HG02798 (cell line): ENCODE measurements at regions not wholly inside any gene's neighbourhood (a gene's known extent, or its start where the extent isn't known, plus 50 kb on each side); places are given as distances from the start of the nearest gene placed in this dataset.

Source experiments
- ATAC-seq: cut with Tn5 transposase; IDR thresholded peaks from one replicate; pipeline ENCODE4 v1.9.1; 2021; ENCODE audit warnings: mild to moderate bottlenecking; ENCODE audit not compliant: unreplicated experiment, poor library complexity

DNA sequence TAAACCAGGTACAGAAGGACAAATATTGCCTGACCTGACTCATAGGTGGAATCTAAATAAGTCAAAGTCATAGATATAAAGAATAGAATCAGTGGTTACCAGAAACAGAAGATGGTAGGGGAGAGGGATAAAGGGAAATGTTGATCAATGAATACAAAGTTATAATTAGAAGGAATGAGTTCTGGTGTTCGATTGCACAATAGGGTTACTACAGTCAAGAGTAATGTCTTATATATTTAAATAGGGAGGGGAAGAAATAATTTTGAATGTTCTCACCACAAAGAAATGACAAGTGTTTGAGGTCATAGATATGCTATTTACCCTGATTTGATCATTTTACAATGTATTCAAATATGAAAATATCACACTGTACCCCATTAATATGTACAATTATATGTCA lies 1541.2 kb downstream of the SLITRK1 start:
- no peak for ATAC-seq

DNA sequence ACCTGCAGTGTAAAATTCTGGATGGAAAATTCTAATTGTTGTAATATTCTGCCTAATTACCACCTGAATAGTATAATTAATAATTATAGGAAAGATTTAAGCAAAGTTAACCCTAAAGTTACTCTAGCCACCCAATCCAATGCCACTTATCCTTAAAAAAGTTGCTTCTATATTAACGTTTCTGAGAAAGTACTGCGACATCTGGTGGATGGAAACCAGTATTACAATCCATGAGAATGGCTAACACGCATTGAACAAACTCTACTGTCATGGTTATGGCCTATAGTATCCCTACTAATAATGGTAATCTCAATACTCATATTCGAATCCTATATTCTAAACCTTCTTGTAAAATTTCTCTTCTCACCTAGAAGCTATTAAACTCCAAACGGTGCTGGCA lies 1551.8 kb downstream of the SLITRK1 start:
- peak; percentile 59 for ATAC-seq

DNA sequence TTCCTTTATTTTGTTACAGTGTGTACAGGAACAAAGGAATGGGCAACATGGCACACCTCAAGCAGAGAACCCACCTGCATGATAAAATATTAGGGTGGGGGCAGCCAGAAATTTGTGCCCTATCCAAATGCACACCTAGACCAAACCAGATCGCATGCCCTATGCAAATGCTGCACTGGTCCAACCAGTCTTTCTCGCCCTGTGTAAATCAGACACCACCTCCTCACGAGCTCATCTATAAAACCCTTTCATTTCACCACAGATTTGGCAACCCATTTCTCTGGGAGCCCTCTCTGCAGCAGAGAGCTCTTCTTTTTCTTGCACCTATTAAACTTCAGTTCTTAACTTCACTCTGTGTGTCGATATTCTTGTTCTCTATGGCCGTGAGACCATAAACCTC lies 1559.2 kb downstream of the SLITRK1 start:
- ATAC-seq: no peak

DNA sequence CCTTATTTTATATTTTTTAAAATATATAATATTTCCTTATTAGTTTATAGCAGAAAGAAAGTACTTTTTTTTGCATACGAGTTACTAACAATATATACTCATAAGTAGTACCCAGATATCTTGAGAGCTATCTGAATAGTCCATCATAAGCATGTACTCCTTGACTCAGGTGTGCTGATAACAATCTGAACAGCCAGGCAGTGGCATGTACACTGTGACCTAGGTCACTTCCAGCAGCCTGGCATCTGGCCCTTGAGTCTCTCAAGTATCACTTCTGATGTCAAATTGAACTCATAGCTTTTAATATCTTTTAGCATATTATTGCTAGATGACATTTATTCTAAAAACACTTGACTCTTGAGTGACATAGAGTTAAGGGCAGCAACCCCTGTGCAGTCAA lies 1576.7 kb downstream of the SLITRK1 start:
- ATAC-seq: no peak

DNA sequence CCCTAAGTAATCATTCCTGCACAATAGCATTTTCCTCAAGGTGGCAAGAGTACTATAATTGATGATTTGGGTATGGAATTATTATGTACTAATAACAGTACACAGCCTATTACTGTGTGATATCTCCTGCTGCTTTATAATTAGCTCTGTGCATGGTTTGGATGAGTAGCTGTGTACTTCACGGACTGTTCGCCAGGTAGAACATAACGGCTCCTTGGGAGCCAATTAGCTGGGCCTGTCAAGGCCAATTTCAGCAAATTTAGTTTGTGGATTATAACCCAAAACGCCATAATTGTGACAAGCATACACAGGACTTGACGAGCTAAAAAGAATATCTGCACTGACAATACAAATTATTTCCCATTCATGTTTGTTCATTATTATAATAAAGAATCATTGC lies 1584.2 kb downstream of the SLITRK1 start:
- no peak for ATAC-seq

DNA sequence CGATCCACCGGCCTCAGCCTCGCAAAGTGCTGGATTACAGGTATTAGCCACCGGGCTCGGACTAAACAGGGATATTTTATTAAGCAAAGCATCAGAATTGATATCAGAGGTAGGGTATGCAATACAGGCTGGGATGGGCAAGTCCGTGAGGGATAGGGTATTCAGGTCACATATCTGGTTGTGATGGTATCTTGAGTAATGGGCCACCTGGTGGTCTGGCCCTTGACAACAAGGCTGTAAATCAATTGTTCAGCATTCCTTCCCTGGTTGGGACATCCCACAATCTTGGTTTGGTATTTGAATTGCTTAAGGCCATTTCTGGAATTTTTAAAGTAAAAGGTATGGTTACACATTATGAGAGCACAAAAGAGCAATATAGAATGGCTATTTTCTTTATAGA lies 1588.0 kb downstream of the SLITRK1 start:
- ATAC-seq: no peak

DNA sequence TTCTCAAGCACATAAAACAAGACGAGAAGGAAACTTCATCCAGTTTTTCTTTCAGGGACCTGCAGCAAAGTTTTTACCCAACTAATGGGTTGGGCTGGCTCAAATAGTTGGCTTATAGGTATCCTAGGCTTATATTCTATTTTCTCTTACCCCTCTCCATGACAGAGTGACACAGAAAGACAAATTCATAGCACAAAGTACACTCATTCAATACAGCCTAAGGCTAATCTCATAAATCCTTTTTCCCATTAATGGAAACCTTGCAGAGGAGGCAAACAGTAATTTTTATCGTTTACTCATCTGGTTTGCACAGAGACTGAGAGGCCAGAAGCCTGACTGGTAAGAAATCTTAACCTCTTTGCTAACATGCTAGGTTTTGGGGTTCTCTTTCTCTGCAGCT lies 1589.9 kb downstream of the SLITRK1 start:
- no peak for ATAC-seq

DNA sequence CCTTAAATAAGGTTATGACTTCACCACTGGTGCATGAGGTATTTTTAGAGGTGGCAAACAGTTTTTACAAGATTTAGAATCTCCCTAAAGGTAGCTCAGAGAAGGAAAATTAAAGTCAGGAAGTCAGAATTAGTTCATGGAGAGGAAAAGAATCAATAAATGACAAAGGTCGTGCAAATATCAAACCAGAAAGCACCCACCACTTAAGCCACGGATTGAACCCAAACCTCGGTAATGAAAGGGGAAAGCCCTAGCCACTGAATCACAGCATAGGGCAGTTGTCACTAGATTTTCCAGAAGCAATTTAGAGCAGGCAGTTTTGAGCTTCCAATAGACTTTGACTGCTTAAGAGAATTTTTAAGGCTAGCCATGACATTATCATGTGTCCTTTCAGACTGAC lies 1590.4 kb downstream of the SLITRK1 start:
- no peak for ATAC-seq

DNA sequence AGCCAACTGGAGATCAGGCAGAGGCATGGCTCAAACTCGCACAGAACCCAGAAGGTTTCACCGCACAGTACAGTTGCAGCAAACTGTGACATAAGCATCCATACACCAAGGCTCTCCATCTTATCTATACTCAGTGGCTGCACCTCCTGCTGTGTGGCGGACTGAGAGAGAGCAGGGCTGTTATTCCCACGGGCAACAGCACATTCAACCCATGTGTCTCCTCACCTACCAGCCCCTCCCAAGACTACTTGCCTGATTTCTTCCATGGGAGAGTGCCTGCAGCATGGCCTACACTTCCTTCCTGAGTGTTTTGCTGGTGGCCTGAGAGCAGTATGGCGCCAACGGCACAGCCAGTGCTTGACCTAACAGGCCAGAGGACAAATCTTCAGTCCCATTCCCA lies 1606.6 kb downstream of the SLITRK1 start:
- no peak for ATAC-seq

DNA sequence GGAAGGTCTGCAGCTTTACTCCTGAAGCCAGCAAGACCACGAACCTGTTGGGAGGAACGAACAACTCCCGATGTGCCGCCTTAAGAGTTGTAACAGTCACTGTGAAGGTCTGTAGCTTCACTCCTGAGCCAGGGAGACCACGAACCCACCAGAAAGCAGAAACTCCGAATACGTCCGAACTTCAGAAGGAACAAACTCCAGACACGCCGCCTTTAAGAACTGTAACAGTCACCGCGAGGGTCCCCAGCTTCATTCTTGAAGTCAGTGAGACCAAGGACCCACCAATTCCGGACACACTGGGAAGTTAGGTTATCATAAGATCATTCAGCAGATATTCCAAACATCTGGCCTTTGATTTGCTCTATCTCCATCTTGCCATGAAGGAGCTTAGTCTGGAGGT lies 1623.0 kb downstream of the SLITRK1 start:
- no peak for ATAC-seq

DNA sequence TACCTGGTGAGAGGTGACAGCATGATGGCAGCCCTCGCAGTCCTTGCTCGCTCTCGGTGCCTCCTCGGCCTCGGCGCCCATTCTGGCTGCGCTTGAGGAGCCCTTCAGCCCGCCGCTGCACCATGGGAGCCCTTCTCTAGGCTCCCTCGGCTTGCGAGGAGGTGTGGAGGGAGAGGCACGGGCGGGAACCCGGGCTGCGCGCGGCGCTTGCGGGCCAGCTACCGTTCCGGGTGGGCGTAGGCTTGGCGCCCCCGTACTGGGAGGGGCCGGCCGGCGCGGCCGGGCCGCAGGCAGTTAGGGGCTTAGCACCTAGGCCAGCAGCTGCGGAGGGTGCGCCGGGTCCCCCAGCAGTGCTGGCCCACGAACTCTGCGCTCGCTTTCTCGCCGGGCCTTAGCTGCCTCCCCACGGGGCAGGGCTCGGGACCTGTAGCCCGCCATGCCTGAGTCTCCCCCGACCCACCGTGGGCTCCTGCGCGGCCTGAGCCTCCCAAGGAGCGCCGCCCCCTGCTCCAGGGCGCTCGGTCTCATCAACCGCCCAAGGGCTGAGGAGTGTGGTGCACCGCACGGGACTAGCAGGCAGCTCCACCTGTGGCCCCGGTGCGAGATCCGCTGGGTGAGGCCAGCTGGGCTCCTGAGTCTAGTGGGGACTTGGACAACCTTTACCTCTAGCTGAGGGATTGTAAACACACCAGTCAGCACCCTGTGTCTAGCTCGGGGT lies 1624.3 kb downstream of the SLITRK1 start:
- no peak for ATAC-seq

DNA sequence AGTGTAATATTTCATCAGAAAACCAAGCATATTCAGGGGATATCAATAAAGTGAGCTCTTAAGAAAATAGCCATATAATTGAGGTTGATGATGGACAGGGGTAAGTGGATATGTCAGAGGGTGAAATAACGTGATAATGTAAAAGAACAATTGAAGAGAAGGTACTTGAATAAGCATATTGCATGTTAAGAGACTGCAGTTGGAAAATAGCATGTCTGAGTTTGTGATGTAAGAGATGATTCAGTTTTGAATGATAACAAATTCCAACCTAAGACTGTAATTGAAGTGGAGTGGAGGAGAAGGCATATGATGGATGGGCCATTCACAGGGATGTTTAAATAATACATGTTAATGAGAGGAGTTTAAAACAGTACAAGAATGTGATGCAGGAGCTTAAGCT lies 1633.5 kb downstream of the SLITRK1 start:
- no peak for ATAC-seq

DNA sequence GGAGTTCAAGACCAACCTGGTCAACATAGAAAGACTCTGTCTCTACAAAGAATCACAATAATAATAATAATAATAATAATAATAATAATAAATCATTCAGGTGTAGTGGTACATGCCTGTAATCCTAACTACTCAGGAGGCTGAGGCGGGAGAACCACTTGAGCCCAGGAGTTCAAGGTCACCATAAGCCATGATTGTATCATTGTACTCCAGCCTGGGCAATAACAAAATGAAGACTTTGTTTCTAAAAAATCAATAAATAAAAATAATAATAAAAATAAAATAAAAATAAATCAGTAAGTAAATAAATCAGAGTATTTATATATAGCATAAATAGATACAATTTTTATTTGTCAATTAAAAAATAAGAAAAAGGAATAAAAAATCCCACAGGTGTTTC lies 1636.4 kb downstream of the SLITRK1 start:
- no peak for ATAC-seq

DNA sequence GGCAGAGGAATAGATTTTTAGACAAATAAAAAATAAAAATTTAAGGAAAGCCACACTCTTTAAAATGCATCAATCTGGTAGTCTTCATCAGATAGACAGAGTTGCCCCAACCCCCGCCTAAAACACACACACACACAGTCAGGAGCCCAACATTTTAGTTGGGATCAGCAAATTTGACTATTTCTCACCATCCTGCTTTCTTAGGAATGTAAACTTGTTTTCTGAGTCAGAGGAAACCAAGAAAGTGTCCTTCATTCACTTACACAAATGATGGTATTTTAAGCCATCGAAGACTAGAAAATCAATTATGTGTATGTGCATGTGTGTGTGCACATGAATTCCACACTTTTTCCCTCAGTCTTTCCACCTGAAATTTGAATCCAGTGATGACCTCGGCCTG lies 1657.5 kb downstream of the SLITRK1 start:
- ATAC-seq: no peak

DNA sequence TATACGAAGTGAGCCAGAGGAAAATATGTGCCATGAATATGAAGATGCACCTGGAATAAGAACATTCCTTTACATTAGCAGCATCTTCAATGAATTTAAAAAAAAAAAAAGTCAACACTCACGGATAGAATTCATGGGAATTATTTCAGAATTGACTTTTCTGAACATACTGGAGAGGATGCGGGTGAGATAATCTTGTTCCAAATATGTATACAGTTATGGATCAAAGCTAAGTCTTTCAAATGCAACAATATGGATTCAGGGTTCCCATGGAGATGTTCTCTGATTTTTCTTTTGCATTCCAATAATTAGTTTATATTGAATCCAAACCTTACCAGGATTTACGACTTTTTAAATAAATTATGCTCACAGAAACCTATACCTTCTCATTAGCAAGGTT lies 1660.7 kb downstream of the SLITRK1 start:
- ATAC-seq: no peak

DNA sequence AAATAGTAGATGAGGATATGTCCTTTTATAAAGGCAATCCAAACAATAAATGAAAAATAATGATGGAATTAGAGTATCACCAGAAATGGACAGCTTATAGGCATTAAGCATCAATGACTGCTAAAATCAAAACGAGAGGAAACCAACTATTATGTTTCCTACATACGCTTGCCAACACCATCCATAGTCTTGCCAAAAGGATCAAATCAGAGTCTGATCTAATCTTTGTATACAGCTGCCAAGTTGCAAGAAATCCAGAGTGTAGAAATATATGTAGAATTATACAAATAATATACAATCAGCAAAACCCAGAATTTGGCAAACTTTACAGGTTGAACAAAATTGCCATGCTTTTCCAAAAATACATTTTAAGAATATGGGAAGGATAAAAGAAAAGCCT lies 1661.6 kb downstream of the SLITRK1 start:
- ATAC-seq: no peak

DNA sequence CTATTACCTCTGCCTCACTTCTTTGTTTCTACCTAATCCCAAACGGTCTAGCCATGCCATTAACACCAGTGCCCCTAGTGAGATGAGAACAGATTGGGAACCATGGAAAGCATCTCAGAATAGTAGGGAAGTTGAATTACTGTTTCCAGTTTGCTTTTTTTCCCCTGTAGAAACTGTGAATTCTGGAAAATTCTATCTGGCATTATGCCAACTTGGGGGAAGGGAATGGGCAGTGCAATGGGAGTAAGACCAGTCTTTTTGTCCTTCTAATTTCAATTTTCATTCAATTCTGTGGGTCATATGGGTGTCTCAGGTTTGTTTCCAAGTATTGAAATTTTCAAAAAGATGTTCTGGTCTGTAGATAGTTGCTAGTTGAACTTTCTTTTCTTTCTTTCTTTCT lies 1666.1 kb downstream of the SLITRK1 start:
- no peak for ATAC-seq

DNA sequence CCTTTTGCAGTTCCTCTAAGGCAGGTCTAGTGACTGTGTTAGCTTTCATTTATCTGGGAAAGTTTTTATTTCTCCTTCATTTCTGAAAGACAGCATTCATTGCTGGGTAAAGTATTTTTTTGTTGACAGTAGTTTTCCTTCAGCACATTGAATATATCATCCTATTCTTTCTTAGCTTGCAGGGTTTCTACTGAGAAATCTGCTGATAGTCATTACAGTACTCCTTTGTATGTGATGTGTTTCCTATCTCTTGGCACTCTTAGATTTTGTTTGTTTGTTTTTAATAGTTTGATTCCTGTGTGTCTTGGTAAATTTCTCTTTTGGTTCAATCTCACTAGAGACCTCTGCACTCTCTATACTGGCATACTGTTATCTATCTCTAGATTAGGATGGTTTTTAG lies 1667.9 kb downstream of the SLITRK1 start:
- ATAC-seq: no peak

DNA sequence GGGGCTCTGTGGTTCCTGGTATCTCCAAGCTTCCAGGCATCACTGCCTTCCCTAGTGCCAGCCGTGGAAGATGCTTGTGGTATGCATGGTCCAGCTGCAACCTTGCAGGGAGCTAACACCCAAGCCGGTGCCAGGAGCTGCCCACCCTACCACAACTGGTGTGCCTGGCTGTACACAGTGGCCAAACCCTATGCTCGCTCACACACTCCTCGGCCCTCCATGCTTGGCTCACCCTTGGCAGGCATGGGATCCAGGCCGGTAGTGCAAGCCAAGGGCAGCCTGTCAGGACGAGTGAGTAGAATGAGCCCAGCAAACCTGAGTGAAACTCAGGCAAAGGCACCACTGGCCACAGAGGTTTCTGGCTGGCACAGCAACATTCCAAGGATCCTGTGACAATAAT lies 1676.0 kb downstream of the SLITRK1 start:
- ATAC-seq: no peak

DNA sequence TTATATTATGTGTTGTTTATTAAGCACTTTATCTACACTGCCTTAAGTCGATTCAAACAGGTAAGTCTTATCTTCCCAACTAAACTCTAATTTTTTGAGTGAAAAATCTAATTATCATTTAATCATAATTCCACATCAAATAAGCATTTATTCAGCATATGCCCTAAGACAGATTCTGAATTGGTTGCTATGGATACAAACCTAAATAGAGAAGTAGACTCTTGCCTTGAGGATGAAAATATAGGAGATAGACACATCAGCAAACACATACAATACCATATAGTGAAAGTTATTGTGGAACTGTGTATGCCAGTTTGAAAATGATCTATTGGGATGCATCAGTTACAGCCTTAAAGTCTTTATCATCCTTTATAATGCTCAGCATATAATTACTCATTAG lies 1679.9 kb downstream of the SLITRK1 start:
- ATAC-seq: no peak

DNA sequence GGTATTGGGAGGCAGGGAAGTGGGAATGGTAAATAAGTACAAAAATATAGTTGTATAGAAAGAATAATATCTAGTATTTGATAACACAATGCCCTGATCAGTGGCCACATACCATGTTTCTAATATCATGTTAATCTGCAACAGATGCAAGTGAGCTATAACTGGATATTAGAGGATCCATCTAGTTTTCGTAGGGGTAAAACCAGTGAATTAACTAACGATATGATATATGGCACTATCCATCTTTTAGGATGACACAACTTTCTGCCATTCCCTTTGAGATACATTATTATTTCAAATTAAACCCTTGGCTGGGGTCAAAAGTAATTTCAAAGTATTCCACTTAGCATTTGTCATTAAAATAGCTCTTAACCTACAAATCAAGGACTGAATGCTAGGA lies 1686.2 kb downstream of the SLITRK1 start:
- no peak for ATAC-seq

DNA sequence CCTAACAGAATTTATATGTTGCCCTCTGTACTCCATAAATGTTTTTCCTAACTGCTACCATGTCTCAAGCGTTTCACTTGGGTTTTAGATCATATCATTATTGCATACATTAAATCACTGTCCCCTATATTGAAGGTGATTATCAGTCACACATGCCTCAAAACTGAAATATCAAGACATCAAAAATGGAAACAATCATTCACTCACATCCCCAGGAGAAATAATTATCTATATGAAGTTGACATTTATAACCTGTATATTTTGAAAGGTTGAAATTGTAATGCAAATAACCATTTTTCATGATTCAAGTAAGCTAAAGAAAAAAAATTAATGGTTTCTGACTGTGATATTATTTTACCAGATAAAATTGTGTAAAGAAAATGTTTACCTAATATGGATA lies 1695.0 kb downstream of the SLITRK1 start:
- ATAC-seq: no peak

DNA sequence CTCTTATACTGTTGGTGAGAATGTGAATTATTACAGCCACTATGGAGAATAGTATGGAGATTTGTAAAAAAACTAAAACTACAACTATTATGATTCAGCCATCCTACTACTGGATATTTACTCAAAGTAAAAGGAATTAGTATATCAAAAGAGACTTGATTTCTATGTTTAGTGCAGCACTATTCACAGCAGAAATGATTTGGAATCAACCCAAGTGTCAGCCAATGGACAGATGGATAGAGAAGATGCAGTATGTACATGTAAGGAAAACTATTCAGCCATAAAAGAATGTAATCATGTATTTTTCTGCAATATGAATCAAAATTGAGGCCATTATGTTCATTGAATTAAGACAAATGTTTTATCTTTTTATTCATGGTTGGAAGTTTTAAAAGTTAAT lies 1705.5 kb downstream of the SLITRK1 start:
- ATAC-seq: no peak
